ENCODE measurements at regions not wholly inside any gene's neighbourhood (a gene's known extent, or its start where the extent isn't known, plus 50 kb on each side); places are given as distances from the start of the nearest gene placed in this dataset.
"Not testable (repeated sequence)": the region's sequence is repeated elsewhere in the genome, so short reads cannot be mapped to it uniquely, and the experiment has no call there.

DNA sequence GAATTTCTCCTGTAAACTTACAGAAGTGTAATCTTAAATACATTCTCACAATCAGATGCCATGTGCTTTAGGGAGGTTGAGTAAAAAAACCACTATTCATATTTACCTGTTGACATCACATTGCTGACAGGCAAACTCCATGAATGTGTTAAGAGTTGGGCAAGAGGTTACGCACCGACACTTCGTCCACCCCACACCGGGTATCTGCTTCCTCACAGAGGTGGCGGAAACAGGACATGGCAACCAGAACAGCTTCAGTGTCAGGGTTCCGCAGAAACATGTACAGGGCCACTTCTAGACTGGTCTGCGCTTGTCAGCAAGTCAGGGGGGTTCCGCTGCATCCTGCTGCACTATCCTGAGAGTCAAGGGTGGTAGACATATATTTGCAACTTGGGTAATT, 61.6 kb upstream of the POTEH start:
- TF ChIP-seq POLR2A, CTCF (IDR thresholded peaks at IDR 0.05): not testable (repeated sequence)

Measured in adrenal gland (tissue), 5 donors.